ENCODE measurements at regions not wholly inside any gene's neighbourhood (a gene's known extent, or its start where the extent isn't known, plus 50 kb on each side); places are given as distances from the start of the nearest gene placed in this dataset.
"Not testable (repeated sequence)": the region's sequence is repeated elsewhere in the genome, so short reads cannot be mapped to it uniquely, and the experiment has no call there.

- no peak for DNase-seq (ENCODE audit: low read depth in 2 of 3, low spot score in 2 of 3)
These were observed 173.6 kb downstream of the NUFIP1 start for GRCh38 chr13:44815623-44816022.

GRCh38 chr13:44814836-44815235, 174.4 kb downstream of the NUFIP1 start:
- no peak for DNase-seq (ENCODE audit: low read depth in 2 of 3, low spot score in 2 of 3)

- DNase-seq (ENCODE audit: low read depth in 2 of 3, low spot score in 2 of 3), result no peak
These were observed 175.1 kb downstream of the NUFIP1 start for GRCh38 chr13:44814161-44814560.

- DNase-seq (ENCODE audit: low read depth in 2 of 3, low spot score in 2 of 3), result no peak
These were observed 176.5 kb downstream of the NUFIP1 start for GRCh38 chr13:44812818-44813217.

GRCh38 chr13:44810061-44810840, 179.0 kb downstream of the NUFIP1 start:
- peak in 1 of 3 donors; percentile 41 for DNase-seq (ENCODE audit: low read depth in 2 of 3, low spot score in 2 of 3)

GRCh38 chr13:44809190-44809589, 180.1 kb downstream of the NUFIP1 start:
- no peak for DNase-seq (ENCODE audit: low read depth in 2 of 3, low spot score in 2 of 3)

GRCh38 chr13:44808185-44808584, 181.1 kb downstream of the NUFIP1 start:
- DNase-seq (ENCODE audit: low read depth in 2 of 3, low spot score in 2 of 3), result no peak

GRCh38 chr13:44807449-44808034, 181.7 kb downstream of the NUFIP1 start:
- DNase-seq (ENCODE audit: low read depth in 2 of 3, low spot score in 2 of 3), result no peak

GRCh38 chr13:44806826-44807225, 182.4 kb downstream of the NUFIP1 start:
- no peak for DNase-seq (ENCODE audit: low read depth in 2 of 3, low spot score in 2 of 3)

GRCh38 chr13:44805585-44805984, 183.7 kb downstream of the NUFIP1 start:
- DNase-seq (ENCODE audit: low read depth in 2 of 3, low spot score in 2 of 3), result no peak

GRCh38 chr13:44803390-44803789, 185.9 kb downstream of the NUFIP1 start:
- DNase-seq (ENCODE audit: low read depth in 2 of 3, low spot score in 2 of 3), result no peak

- no peak for DNase-seq (ENCODE audit: low read depth in 2 of 3, low spot score in 2 of 3)
These were observed 186.8 kb downstream of the NUFIP1 start for GRCh38 chr13:44802491-44802890.

GRCh38 chr13:44801990-44802389, 187.3 kb downstream of the NUFIP1 start:
- peak in 2 of 3 donors; percentile 21 to 40 for DNase-seq (ENCODE audit: low read depth in 2 of 3, low spot score in 2 of 3)

- no peak for DNase-seq (ENCODE audit: low read depth in 2 of 3, low spot score in 2 of 3)
These were observed 188.6 kb downstream of the NUFIP1 start for GRCh38 chr13:44800626-44801025.

- DNase-seq (ENCODE audit: low read depth in 2 of 3, low spot score in 2 of 3), result no peak
These were observed 191.6 kb downstream of the NUFIP1 start for GRCh38 chr13:44797685-44798084.

- DNase-seq (ENCODE audit: low read depth in 2 of 3, low spot score in 2 of 3), result peak in 1 of 3 donors; percentile 31
These were observed 192.4 kb downstream of the NUFIP1 start for GRCh38 chr13:44796597-44797490.

GRCh38 chr13:44796039-44796438, 193.2 kb downstream of the NUFIP1 start:
- not testable (repeated sequence) for DNase-seq (ENCODE audit: low read depth in 2 of 3, low spot score in 2 of 3)

GRCh38 chr13:44795176-44795575, 194.1 kb downstream of the NUFIP1 start:
- DNase-seq (ENCODE audit: low read depth in 2 of 3, low spot score in 2 of 3), result no peak

- peak in 1 of 3 donors; percentile 48 for DNase-seq (ENCODE audit: low read depth in 2 of 3, low spot score in 2 of 3)
These were observed 197.2 kb downstream of the NUFIP1 start for GRCh38 chr13:44792096-44792495.

GRCh38 chr13:44790289-44790688, 199.0 kb downstream of the NUFIP1 start:
- no peak for DNase-seq (ENCODE audit: low read depth in 2 of 3, low spot score in 2 of 3)

GRCh38 chr13:44787617-44788016, 201.7 kb downstream of the NUFIP1 start:
- no peak for DNase-seq (ENCODE audit: low read depth in 2 of 3, low spot score in 2 of 3)
